Endothelial cell of umbilical vein (primary cell): ENCODE measurements at regions not wholly inside any gene's neighbourhood (a gene's known extent, or its start where the extent isn't known, plus 50 kb on each side); places are given as distances from the start of the nearest gene placed in this dataset.

Source experiments
- BruUV-seq: library from RNA; stranded (reverse); fragments of 400-500 nt; replicated peaks from 2 replicates; lab custom pipeline; 2021; lab: Mats Ljungman, UMichigan
- CTCF ChIA-PET: fragments of 300-600, 350-600 bp; sonication (Branson Sonifier 250); formaldehyde crosslinking; loops from one replicate; lab custom pipeline; 2021; ENCODE audit warnings: antibody characterized with exemption, inconsistent platforms; lab: Charles Lee
- POLR2A ChIA-PET: fragments of 300-600, 350-600 bp; sonication (Branson Sonifier 250); formaldehyde crosslinking; loops from one replicate; lab custom pipeline; 2021; ENCODE audit warnings: antibody characterized with exemption, inconsistent platforms; lab: Charles Lee
- DNase-seq: peaks from one replicate; pipeline ENCODE4 v3.0.0-alpha.2; 2011; ENCODE audit warnings: low read depth, low spot score
- FAIRE-seq: peaks from 2 replicates; lab custom pipeline; 2011; peaks lifted over from hg19 to GRCh38; lab: Jason Lieb, UNC
- H2AFZ ChIP-seq: 2 replicates; pipeline ENCODE4 v1.6.0; 2012; ENCODE audit warnings: low read depth, low read length, control low read depth, inconsistent platforms
- H3K27ac ChIP-seq: 2 replicates; pipeline ENCODE4 v1.5.1; 2011; ENCODE audit warnings: low read depth, mild to moderate bottlenecking, control low read depth, low read length, moderate library complexity; ENCODE audit not compliant: insufficient read depth
- H3K27me3 ChIP-seq, 2 experiments: 2 replicates each; pipeline versions ENCODE4 v1.6.0 to v1.6.1; 2011; ENCODE audit warnings: low read length in 2 of 2, mixed read lengths in 1 of 2; ENCODE audit not compliant: control insufficient read depth in 2 of 2, insufficient read depth in 2 of 2
- H3K36me3 ChIP-seq, 2 experiments: 2 replicates in 1 of 2; 3 replicates in 1 of 2; pipeline ENCODE4 v1.5.1; 2011; ENCODE audit warnings: low read length in 2 of 2, mild to moderate bottlenecking in 1 of 2, moderate library complexity in 1 of 2; ENCODE audit not compliant: control insufficient read depth in 2 of 2, insufficient read depth in 2 of 2; ENCODE audit errors: extremely low read depth in 1 of 2
- H3K4me1 ChIP-seq: 3 replicates; pipeline ENCODE4 v1.5.1; 2011; ENCODE audit warnings: mild to moderate bottlenecking, low read length; ENCODE audit not compliant: control insufficient read depth, insufficient read depth; ENCODE audit errors: extremely low read depth
- H3K4me2 ChIP-seq: 2 replicates; pipeline ENCODE4 v1.6.1; 2011; ENCODE audit warnings: low read length, control low read depth, mixed read lengths; ENCODE audit not compliant: insufficient read depth
- H3K4me3 ChIP-seq, 3 experiments: fragments of 200-600 bp in 1 of 3; sonication (generic), shearing (Covaris generic) in 1 of 3; replicated peaks in 1 of 3; 2 replicates each; pipeline ENCODE4 v1.5.1; 2011 to 2016; ENCODE audit warnings: control low read depth in 3 of 3, low read length in 3 of 3, mild to moderate bottlenecking in 2 of 3, inconsistent platforms in 1 of 3, low read depth in 1 of 3, moderate library complexity in 1 of 3; ENCODE audit not compliant: insufficient read depth in 1 of 3
- H3K79me2 ChIP-seq: 2 replicates; pipeline ENCODE4 v1.6.0; 2012; ENCODE audit warnings: low read length, inconsistent platforms; ENCODE audit not compliant: control insufficient read depth, insufficient read depth
- H3K9ac ChIP-seq: replicated peaks from 2 replicates; pipeline ENCODE3; 2011; ENCODE audit warnings: low read length, control low read depth; ENCODE audit not compliant: insufficient read depth; ENCODE audit errors: extremely low read depth
- H3K9me1 ChIP-seq: replicated peaks from 3 replicates; pipeline ENCODE4 v1.6.0; 2011; ENCODE audit warnings: mild to moderate bottlenecking, low read length; ENCODE audit not compliant: control insufficient read depth, insufficient read depth; ENCODE audit errors: extremely low read depth
- H3K9me3 ChIP-seq: replicated peaks from 2 replicates; pipeline ENCODE4 v1.5.1; 2012; ENCODE audit warnings: low read length, inconsistent platforms; ENCODE audit not compliant: control insufficient read depth, insufficient read depth
- H4K20me1 ChIP-seq: replicated peaks from 2 replicates; pipeline ENCODE3; 2011; ENCODE audit warnings: mild to moderate bottlenecking, low read length; ENCODE audit not compliant: control insufficient read depth, insufficient read depth; ENCODE audit errors: extremely low read depth
- EZH2 ChIP-seq: IDR thresholded peaks from 2 replicates; pipeline ENCODE4 v1.6.1; 2012; ENCODE audit warnings: borderline replicate concordance, low read depth, mild to moderate bottlenecking, moderate library complexity, low read length, inconsistent platforms; ENCODE audit not compliant: severe bottlenecking
- FOS ChIP-seq: IDR thresholded peaks from 2 replicates; pipeline ENCODE4 v1.6.1; 2011; ENCODE audit warnings: mild to moderate bottlenecking, low read length, moderate library complexity, borderline replicate concordance; ENCODE audit not compliant: insufficient read depth
- GATA2 ChIP-seq: IDR thresholded peaks from 2 replicates; pipeline ENCODE4 v1.7.0; 2011; ENCODE audit warnings: low read depth, mild to moderate bottlenecking, moderate library complexity, mixed read lengths, low read length; ENCODE audit not compliant: insufficient read length, insufficient read depth
- JUN ChIP-seq: IDR thresholded peaks from 2 replicates; pipeline ENCODE4 v1.6.1; 2011; ENCODE audit warnings: borderline replicate concordance, low read depth; ENCODE audit not compliant: insufficient read length, insufficient read depth
- MYC ChIP-seq: IDR thresholded peaks from one replicate; pipeline ENCODE4 v1.6.1; 2011; ENCODE audit warnings: mild to moderate bottlenecking, low read depth, low read length
- POLR2A ChIP-seq: IDR thresholded peaks from 2 replicates; pipeline ENCODE4 v1.6.1; 2012; ENCODE audit warnings: low read depth, mild to moderate bottlenecking, control low read depth, low read length
- POLR2AphosphoS5 ChIP-seq: IDR thresholded peaks from 2 replicates; pipeline ENCODE4 v1.6.1; 2012; ENCODE audit warnings: low read depth, mild to moderate bottlenecking, control low read depth, low read length, moderate library complexity; ENCODE audit not compliant: insufficient read depth
- dilution Hi-C: fragments of 300-500 bp; cut with MboI; formaldehyde crosslinking; loops from one replicate; pipeline ENCODE4 v1.15.0; 2019; ENCODE audit warnings: low sequenced_read_pairs; ENCODE audit not compliant: extremely low pct_ligation_motif_present
- intact Hi-C: fragments of 100-400 bp; cut with micrococcal nuclease; formaldehyde crosslinking; loops from one replicate; pipeline ENCODE4 v1.10.0; 2022
- TF ChIP-seq, protein P1 (sequence below), 2 donors: IDR thresholded peaks; 1 replicate in 1 of 2; 2 replicates in 1 of 2; pipeline ENCODE4 v1.5.1; 2011; ENCODE audit warnings: low read length in 2 of 2, mild to moderate bottlenecking in 2 of 2, moderate library complexity in 2 of 2, control low read depth in 1 of 2, inconsistent platforms in 1 of 2, low read depth in 1 of 2; ENCODE audit not compliant: insufficient read depth in 1 of 2; ENCODE audit errors: extremely low read depth in 1 of 2
- TF ChIP-seq, protein P2 (sequence below): IDR thresholded peaks from 2 replicates; pipeline ENCODE4 v1.6.1; 2011; ENCODE audit not compliant: insufficient read depth, insufficient read length

DNA sequence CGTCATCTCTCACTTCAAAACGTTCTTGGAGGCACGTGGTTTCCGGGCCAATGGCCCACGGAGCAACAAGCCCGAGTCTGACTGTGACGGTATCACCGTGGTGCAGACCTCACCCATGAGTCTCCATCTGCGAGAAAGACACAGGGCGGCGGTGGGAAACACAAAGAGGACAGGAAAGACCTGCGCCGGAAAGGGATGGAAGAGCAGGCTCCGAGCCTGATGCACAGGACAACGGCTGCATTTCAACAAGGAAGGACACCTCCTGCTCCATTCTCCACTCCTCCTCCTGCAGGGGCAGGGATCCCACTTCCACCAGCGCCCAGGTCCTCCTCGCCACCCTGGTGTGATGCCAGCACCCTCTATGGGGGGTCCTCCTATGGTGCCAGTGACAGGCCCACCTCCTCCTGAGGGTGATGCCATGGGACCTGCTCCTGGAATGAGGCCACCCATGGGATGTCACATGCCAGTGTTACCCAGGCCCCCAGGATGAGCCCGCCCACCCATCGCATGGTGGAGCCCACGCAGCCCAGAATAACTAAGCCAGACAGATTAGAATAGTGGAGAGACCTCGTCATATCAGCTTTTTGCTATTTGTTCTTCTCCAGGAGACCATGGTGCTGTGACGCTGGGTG lies 73.0 kb upstream of the PCSK6 start:
- H4K20me1 ChIP-seq, result no peaks in the 10 kb centered on the region
- intact Hi-C loops (no loop called here), dilution Hi-C loops (no loop called here)
- H3K9me1 ChIP-seq, result no peaks in the 10 kb centered on the region
- DNase-seq (no peak), FAIRE-seq (no peak)
- H2AFZ ChIP-seq, result no peak overlapping the region
- no peak overlapping the region for H3K4me2 ChIP-seq
- no peak overlapping the region for H3K27ac ChIP-seq
- no peak overlapping the region for H3K4me3 ChIP-seq
- no peak overlapping the region for H3K9ac ChIP-seq
- TF ChIP-seq POLR2A, result no peak
- TF ChIP-seq, protein P1, sequence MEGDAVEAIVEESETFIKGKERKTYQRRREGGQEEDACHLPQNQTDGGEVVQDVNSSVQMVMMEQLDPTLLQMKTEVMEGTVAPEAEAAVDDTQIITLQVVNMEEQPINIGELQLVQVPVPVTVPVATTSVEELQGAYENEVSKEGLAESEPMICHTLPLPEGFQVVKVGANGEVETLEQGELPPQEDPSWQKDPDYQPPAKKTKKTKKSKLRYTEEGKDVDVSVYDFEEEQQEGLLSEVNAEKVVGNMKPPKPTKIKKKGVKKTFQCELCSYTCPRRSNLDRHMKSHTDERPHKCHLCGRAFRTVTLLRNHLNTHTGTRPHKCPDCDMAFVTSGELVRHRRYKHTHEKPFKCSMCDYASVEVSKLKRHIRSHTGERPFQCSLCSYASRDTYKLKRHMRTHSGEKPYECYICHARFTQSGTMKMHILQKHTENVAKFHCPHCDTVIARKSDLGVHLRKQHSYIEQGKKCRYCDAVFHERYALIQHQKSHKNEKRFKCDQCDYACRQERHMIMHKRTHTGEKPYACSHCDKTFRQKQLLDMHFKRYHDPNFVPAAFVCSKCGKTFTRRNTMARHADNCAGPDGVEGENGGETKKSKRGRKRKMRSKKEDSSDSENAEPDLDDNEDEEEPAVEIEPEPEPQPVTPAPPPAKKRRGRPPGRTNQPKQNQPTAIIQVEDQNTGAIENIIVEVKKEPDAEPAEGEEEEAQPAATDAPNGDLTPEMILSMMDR (IDR thresholded peaks at IDR 0.05; ENCODE audit: extremely low read depth in 1 of 2, insufficient read depth in 1 of 2, low read depth in 1 of 2, low read length in 2 of 2), result no peak
- no peak for TF ChIP-seq MYC
- TF ChIP-seq GATA2, result no peak
- TF ChIP-seq FOS, result no peak
- TF ChIP-seq POLR2AphosphoS5, result no peak
- TF ChIP-seq EZH2, result no peak
- TF ChIP-seq JUN, result no peak
- TF ChIP-seq, protein P2, sequence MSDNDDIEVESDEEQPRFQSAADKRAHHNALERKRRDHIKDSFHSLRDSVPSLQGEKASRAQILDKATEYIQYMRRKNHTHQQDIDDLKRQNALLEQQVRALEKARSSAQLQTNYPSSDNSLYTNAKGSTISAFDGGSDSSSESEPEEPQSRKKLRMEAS, result no peak
- no peaks in the 10 kb centered on the region for H3K27me3 ChIP-seq
- no TSS peak for BruUV-seq
- no peaks in the 10 kb centered on the region for H3K36me3 ChIP-seq
- H3K4me1 ChIP-seq, result no peaks in the 10 kb centered on the region
- ChIA-PET POLR2A (no interaction called here), CTCF (no interaction called here)
- no peaks in the 10 kb centered on the region for H3K79me2 ChIP-seq
- H3K9me3 ChIP-seq, result no peaks in the 10 kb centered on the region
